ENCODE measurements at regions not wholly inside any gene's neighbourhood (a gene's known extent, or its start where the extent isn't known, plus 50 kb on each side); places are given as distances from the start of the nearest gene placed in this dataset.

GRCh38 chr22:48727454-48728058 is 1100.1 kb downstream of the BRD1 start:
- Histone ChIP-seq H3K9me3 (ENCODE audit: control insufficient read depth, insufficient read depth, low read depth, low read length) (no peaks in the 10 kb centered on the region), H3K4me1 (ENCODE audit: control insufficient read depth, insufficient read depth, low read length) (no peaks in the 10 kb centered on the region), H3K27ac (ENCODE audit: low read length) (no peak overlapping the region), H3K4me3 (ENCODE audit: low read depth in 2 of 2, low read length in 2 of 2) (no peak overlapping the region), H3K36me3 (ENCODE audit: control insufficient read depth, insufficient read depth, low read length) (no peaks in the 10 kb centered on the region), H3K27me3 (ENCODE audit: control insufficient read depth, insufficient read depth, low read length) (no peaks in the 10 kb centered on the region)
- no peak for DNase-seq (ENCODE audit: low read depth, low spot score)
- in situ Hi-C loops (cut with HindIII; ENCODE audit: low pct_unique_long_range_greater_than_20kb, low sequenced_read_pairs), result no loop called here
- CTCF ChIA-PET, result no interaction called here
- intact Hi-C loops (cut with micrococcal nuclease; ENCODE audit: unreplicated experiment), result no loop called here
- ATAC-seq, result no peak
- no TSS peak for BruUV-seq (replicated peaks)
- TF ChIP-seq POLR2AphosphoS5 (IDR thresholded peaks at IDR 0.05; ENCODE audit: low read depth, low read length), result no peak
- POLR2A ChIA-PET, result no interaction called here

GRCh38 chr22:48724899-48725298 is 1102.8 kb downstream of the BRD1 start:
- TF ChIP-seq REST (IDR thresholded peaks at IDR 0.05; ENCODE audit: insufficient read depth in 1 of 2, low read depth in 2 of 2, low read length in 1 of 2), result no peak
- Histone ChIP-seq H3K9me3 (ENCODE audit: control insufficient read depth, insufficient read depth, low read depth, low read length) (no peaks in the 10 kb centered on the region), H3K27ac (ENCODE audit: low read length) (no peak overlapping the region), H3K4me1 (ENCODE audit: control insufficient read depth, insufficient read depth, low read length) (no peaks in the 10 kb centered on the region), H3K4me3 (ENCODE audit: low read depth in 2 of 2, low read length in 2 of 2) (no peak overlapping the region), H3K27me3 (ENCODE audit: control insufficient read depth, insufficient read depth, low read length) (no peaks in the 10 kb centered on the region), H3K36me3 (ENCODE audit: control insufficient read depth, insufficient read depth, low read length) (no peaks in the 10 kb centered on the region)
- intact Hi-C loops (cut with micrococcal nuclease; ENCODE audit: unreplicated experiment) (no loop called here), in situ Hi-C loops (cut with HindIII; ENCODE audit: low pct_unique_long_range_greater_than_20kb, low sequenced_read_pairs) (no loop called here)
- DNase-seq (ENCODE audit: low read depth, low spot score) (no peak), ATAC-seq (no peak)
- no TSS peak for BruUV-seq (replicated peaks)
- CTCF ChIA-PET, result no interaction called here
- POLR2A ChIA-PET, result interaction anchor here (0.6 kb wide), 1 partner anchor 1237 kb away, joined by 5 read pairs; no protein-coding TSS in a partner anchor

GRCh38 chr22:48722661-48723060 is 1105.0 kb downstream of the BRD1 start:
- Histone ChIP-seq H3K4me1 (ENCODE audit: control insufficient read depth, insufficient read depth, low read length) (no peaks in the 10 kb centered on the region), H3K4me3 (ENCODE audit: low read depth in 2 of 2, low read length in 2 of 2) (no peak overlapping the region), H3K27ac (ENCODE audit: low read length) (no peak overlapping the region), H3K27me3 (ENCODE audit: control insufficient read depth, insufficient read depth, low read length) (no peaks in the 10 kb centered on the region), H3K36me3 (ENCODE audit: control insufficient read depth, insufficient read depth, low read length) (no peaks in the 10 kb centered on the region), H3K9me3 (ENCODE audit: control insufficient read depth, insufficient read depth, low read depth, low read length) (no peaks in the 10 kb centered on the region)
- TF ChIP-seq CTCF (IDR thresholded peaks at IDR 0.05), result no peak
- TF ChIP-seq REST (IDR thresholded peaks at IDR 0.05; ENCODE audit: insufficient read depth in 1 of 2, low read depth in 2 of 2, low read length in 1 of 2), result no peak
- TF ChIP-seq POLR2AphosphoS5 (IDR thresholded peaks at IDR 0.05; ENCODE audit: low read depth, low read length), result no peak
- no peak for TF ChIP-seq TCF7L2 (IDR thresholded peaks at IDR 0.05; ENCODE audit: low read depth, low read length)
- TF ChIP-seq SIN3A (IDR thresholded peaks at IDR 0.05; ENCODE audit: borderline replicate concordance, insufficient read depth, low read depth, low read length), result no peak
- ChIA-PET POLR2A (no interaction called here), CTCF (no interaction called here)
- DNase-seq (ENCODE audit: low read depth, low spot score), result no peak
- no TSS peak for BruUV-seq (replicated peaks)
- no peak for ATAC-seq
- in situ Hi-C loops (cut with HindIII; ENCODE audit: low pct_unique_long_range_greater_than_20kb, low sequenced_read_pairs) (no loop called here), intact Hi-C loops (cut with micrococcal nuclease; ENCODE audit: unreplicated experiment) (no loop called here)

Data from Panc1 (cell line).